ENCODE measurements at regions not wholly inside any gene's neighbourhood (a gene's known extent, or its start where the extent isn't known, plus 50 kb on each side); places are given as distances from the start of the nearest gene placed in this dataset.

GRCh38 chr7:155975490-155975889, 163.2 kb upstream of the SHH start:
- no peak for TF ChIP-seq POLR2AphosphoS5 (IDR thresholded peaks at IDR 0.05)
- TF ChIP-seq EP300 (IDR thresholded peaks at IDR 0.05): no peak
- no peak for TF ChIP-seq CTCF (IDR thresholded peaks at IDR 0.05)
- no peak for TF ChIP-seq POLR2A (IDR thresholded peaks at IDR 0.05)
- Histone ChIP-seq H3K9me3 (no peaks in the 10 kb centered on the region), H3K36me3 (no peaks in the 10 kb centered on the region), H3K27me3 (no peaks in the 10 kb centered on the region), H3K27ac (no peak overlapping the region), H3K4me3 (no peak overlapping the region), H3K4me1 (no peaks in the 10 kb centered on the region)
- WGBS: 70% methylated on average over 7 of the region's 7 CpGs
- DNase-seq (ENCODE audit: low spot score in 2 of 2): peak; percentile 22 to 35

GRCh38 chr7:155974186-155974897, 162.1 kb upstream of the SHH start:
- H3K27ac ChIP-seq: no peak overlapping the region
- no peak overlapping the region for H3K4me3 ChIP-seq
- no peaks in the 10 kb centered on the region for H3K4me1 ChIP-seq
- 72% methylated on average over 11 of the region's 11 CpGs for WGBS
- H3K9me3 ChIP-seq: no peaks in the 10 kb centered on the region
- no peaks in the 10 kb centered on the region for H3K36me3 ChIP-seq
- TF ChIP-seq EP300 (IDR thresholded peaks at IDR 0.05): no peak
- TF ChIP-seq POLR2AphosphoS5 (IDR thresholded peaks at IDR 0.05): no peak
- TF ChIP-seq CTCF (IDR thresholded peaks at IDR 0.05): no peak
- DNase-seq (ENCODE audit: low spot score in 2 of 2): peak; percentile 32 to 70
- no peaks in the 10 kb centered on the region for H3K27me3 ChIP-seq

- H3K4me3 ChIP-seq: no peak overlapping the region
- peak; percentile 40 to 57 for DNase-seq (ENCODE audit: low spot score in 2 of 2)
- H3K4me1 ChIP-seq: no peaks in the 10 kb centered on the region
- H3K27me3 ChIP-seq: no peaks in the 10 kb centered on the region
- H3K36me3 ChIP-seq: no peaks in the 10 kb centered on the region
- no peaks in the 10 kb centered on the region for H3K9me3 ChIP-seq
- TF ChIP-seq CTCF (IDR thresholded peaks at IDR 0.05) (no peak), EP300 (IDR thresholded peaks at IDR 0.05) (no peak), POLR2AphosphoS5 (IDR thresholded peaks at IDR 0.05) (no peak), POLR2A (IDR thresholded peaks at IDR 0.05) (no peak)
- WGBS: 87% methylated on average over 15 of the region's 15 CpGs
- no peak overlapping the region for H3K27ac ChIP-seq
Measured at GRCh38 chr7:155973451-155973997, 161.3 kb upstream of the SHH start.

- Histone ChIP-seq H3K4me3 (no peak overlapping the region), H3K9me3 (no peaks in the 10 kb centered on the region), H3K4me1 (no peaks in the 10 kb centered on the region), H3K27me3 (no peaks in the 10 kb centered on the region), H3K36me3 (no peaks in the 10 kb centered on the region), H3K27ac (no peak overlapping the region)
- TF ChIP-seq POLR2AphosphoS5 (IDR thresholded peaks at IDR 0.05): no peak
- TF ChIP-seq POLR2A (IDR thresholded peaks at IDR 0.05): no peak
- TF ChIP-seq CTCF (IDR thresholded peaks at IDR 0.05): no peak
- TF ChIP-seq EP300 (IDR thresholded peaks at IDR 0.05): no peak
- WGBS: 53% methylated on average over 12 of the region's 13 CpGs
- DNase-seq (ENCODE audit: low spot score in 2 of 2): peak; percentile 32 to 57
Measured at GRCh38 chr7:155972651-155973390, 160.6 kb upstream of the SHH start.

- peak in 1 of 2 donors; percentile 17 for DNase-seq (ENCODE audit: low spot score in 2 of 2)
- TF ChIP-seq POLR2AphosphoS5 (IDR thresholded peaks at IDR 0.05): no peak
- no peak for TF ChIP-seq EP300 (IDR thresholded peaks at IDR 0.05)
- TF ChIP-seq POLR2A (IDR thresholded peaks at IDR 0.05): no peak
- TF ChIP-seq CTCF (IDR thresholded peaks at IDR 0.05): no peak
- 56% methylated on average over 8 of the region's 8 CpGs for WGBS
Measured at GRCh38 chr7:155972247-155972646, 160.0 kb upstream of the SHH start.

More at GRCh38 chr7:155972247-155972646, 160.0 kb upstream of the SHH start:
- Histone ChIP-seq H3K4me3 (no peak overlapping the region), H3K27ac (no peak overlapping the region), H3K36me3 (no peaks in the 10 kb centered on the region), H3K9me3 (no peaks in the 10 kb centered on the region), H3K4me1 (no peaks in the 10 kb centered on the region), H3K27me3 (no peaks in the 10 kb centered on the region)

Data from suprapubic skin (tissue), 4 donors.